PC-3 (cell line): ENCODE measurements at regions not wholly inside any gene's neighbourhood (a gene's known extent, or its start where the extent isn't known, plus 50 kb on each side); places are given as distances from the start of the nearest gene placed in this dataset.

Experiments
- ATAC-seq: fragments of 200-7000 bp; cut with Tn5 transposase; 2 replicates; pipeline ENCODE4 v1.9.1; 2020; ENCODE audit warnings: mild to moderate bottlenecking, moderate library complexity
- BruUV-seq: library from RNA; stranded (reverse); fragments of 400-500 nt; replicated peaks from 2 replicates; lab custom pipeline; 2021; lab: Mats Ljungman, UMichigan
- CTCF ChIA-PET: fragments of 300-600 bp; sonication (Branson Sonifier 250); formaldehyde crosslinking; loops from one replicate; lab custom pipeline; 2022; ENCODE audit warnings: antibody characterized with exemption; lab: Charles Lee
- POLR2A ChIA-PET: fragments of 300-600 bp; sonication (Branson Sonifier 250); formaldehyde crosslinking; loops from one replicate; lab custom pipeline; 2022; ENCODE audit warnings: antibody characterized with exemption; ENCODE audit not compliant: unreplicated experiment; lab: Charles Lee
- DNase-seq: peaks from one replicate; pipeline ENCODE4 v3.0.0-alpha.2; 2015
- H2AFZ ChIP-seq: fragments of 300-600 bp; sonication (generic); 2 replicates; pipeline ENCODE4 v1.6.0; 2016; ENCODE audit warnings: antibody characterized with exemption, low read length
- H3F3A ChIP-seq: fragments of 300-600 bp; sonication (generic); one replicate; pipeline ENCODE4 v1.6.0; 2017; ENCODE audit warnings: antibody characterized with exemption, low read length, control low read depth, mild to moderate bottlenecking; ENCODE audit not compliant: unreplicated experiment
- H3K27ac ChIP-seq: fragments of 300-600 bp; sonication (generic); 2 replicates; pipeline ENCODE4 v1.5.1; 2016; ENCODE audit warnings: mild to moderate bottlenecking, low read length
- H3K27me3 ChIP-seq: fragments of 300-600 bp; sonication (generic); 2 replicates; pipeline ENCODE4 v1.6.1; 2016; ENCODE audit warnings: low read length, mixed read lengths
- H3K36me3 ChIP-seq: fragments of 300-600 bp; sonication (generic); 2 replicates; pipeline ENCODE4 v1.6.1; 2016; ENCODE audit warnings: low read depth, mixed run types, low read length, mixed read lengths
- H3K4me1 ChIP-seq: fragments of 300-600 bp; sonication (generic); 2 replicates; pipeline ENCODE4 v1.5.1; 2016; ENCODE audit warnings: low read length; ENCODE audit not compliant: insufficient read depth
- H3K4me2 ChIP-seq: fragments of 300-600 bp; sonication (generic); 2 replicates; pipeline ENCODE4 v1.6.0; 2016; ENCODE audit warnings: low read length
- H3K4me3 ChIP-seq: fragments of 300-600 bp; sonication (generic); 2 replicates; pipeline ENCODE4 v1.5.1; 2016; ENCODE audit warnings: mild to moderate bottlenecking, low read length, mixed read lengths
- H3K79me2 ChIP-seq: fragments of 300-600 bp; sonication (generic); 2 replicates; pipeline ENCODE4 v1.6.1; 2017; ENCODE audit warnings: low read length, mixed read lengths
- H3K9ac ChIP-seq: fragments of 300-600 bp; sonication (generic); 2 replicates; pipeline ENCODE4 v1.6.0; 2016; ENCODE audit warnings: mild to moderate bottlenecking, low read length
- H3K9me2 ChIP-seq: fragments of 300-600 bp; sonication (generic); replicated peaks from 2 replicates; pipeline ENCODE4 v1.6.1; 2016; ENCODE audit warnings: mixed run types, low read length, mixed read lengths
- H3K9me3 ChIP-seq: fragments of 300-600 bp; sonication (generic); 2 replicates; pipeline ENCODE4 v1.6.1; 2016; ENCODE audit warnings: low read length, mixed read lengths
- H4K20me1 ChIP-seq: fragments of 300-600 bp; sonication (generic); 2 replicates; pipeline ENCODE4 v1.6.1; 2016; ENCODE audit warnings: low read length, mixed read lengths
- CTCF ChIP-seq: fragments of 300-600 bp; sonication (generic); conservative IDR thresholded peaks from 2 replicates; pipeline ENCODE4 v1.5.1; 2017; ENCODE audit warnings: antibody characterized with exemption, low read depth, mild to moderate bottlenecking, low read length
- EZH2 ChIP-seq: fragments of 300-600 bp; sonication (generic); IDR thresholded peaks from one replicate; pipeline ENCODE4 v1.6.1; 2017; ENCODE audit warnings: antibody characterized with exemption, mild to moderate bottlenecking, low read length; ENCODE audit not compliant: unreplicated experiment
- EZH2phosphoT487 ChIP-seq: fragments of 300-600 bp; sonication (generic); IDR thresholded peaks from 2 replicates; pipeline ENCODE4 v1.6.1; 2018; ENCODE audit warnings: mild to moderate bottlenecking, antibody characterized with exemption, low read length, borderline replicate concordance
- intact Hi-C: fragments of 100-400 bp; cut with micrococcal nuclease; formaldehyde crosslinking; loops from 2 replicates; pipeline ENCODE4 v1.9.0; 2023

GRCh38 chr9:17013891-17014290 lies 120.9 kb upstream of the CNTLN start:
- Histone ChIP-seq H3K79me2 (no peaks in the 10 kb centered on the region), H4K20me1 (no peaks in the 10 kb centered on the region), H2AFZ (no peak overlapping the region), H3K9ac (no peak overlapping the region), H3K9me2 (no peaks in the 10 kb centered on the region), H3K27ac (no peak overlapping the region), H3K27me3 (no peaks in the 10 kb centered on the region), H3K4me2 (no peak overlapping the region), H3K36me3 (no peaks in the 10 kb centered on the region), H3K4me3 (no peak overlapping the region), H3F3A (no peaks in the 10 kb centered on the region), H3K4me1 (no peaks in the 10 kb centered on the region), H3K9me3 (no peaks in the 10 kb centered on the region)
- ChIA-PET CTCF (no interaction called here), POLR2A (no interaction called here)
- intact Hi-C loops, result no loop called here
- DNase-seq (no peak), ATAC-seq (no peak)
- no TSS peak for BruUV-seq
- TF ChIP-seq EZH2, result no peak
- TF ChIP-seq EZH2phosphoT487, result no peak
- TF ChIP-seq CTCF, result no peak

- no TSS peak for BruUV-seq
- H3K4me1 ChIP-seq, result no peaks in the 10 kb centered on the region
- H3K27me3 ChIP-seq, result no peaks in the 10 kb centered on the region
- TF ChIP-seq EZH2 (no peak), EZH2phosphoT487 (no peak), CTCF (no peak)
- no peaks in the 10 kb centered on the region for H3K9me3 ChIP-seq
- H3K79me2 ChIP-seq, result no peaks in the 10 kb centered on the region
- no peak overlapping the region for H3K4me2 ChIP-seq
- DNase-seq (no peak), ATAC-seq (no peak)
- CTCF ChIA-PET, result no interaction called here
- H3K27ac ChIP-seq, result no peak overlapping the region
- H3K9me2 ChIP-seq, result no peaks in the 10 kb centered on the region
- H4K20me1 ChIP-seq, result no peaks in the 10 kb centered on the region
- no peak overlapping the region for H2AFZ ChIP-seq
- H3K4me3 ChIP-seq, result no peak overlapping the region
- H3K9ac ChIP-seq, result no peak overlapping the region
- no peaks in the 10 kb centered on the region for H3K36me3 ChIP-seq
- no peaks in the 10 kb centered on the region for H3F3A ChIP-seq
- POLR2A ChIA-PET, result no interaction called here
- intact Hi-C loops, result no loop called here
These were observed 121.8 kb upstream of the CNTLN start for GRCh38 chr9:17013010-17013409.

- intact Hi-C loops, result no loop called here
- Histone ChIP-seq H3K4me1 (no peaks in the 10 kb centered on the region), H3K4me2 (no peak overlapping the region), H3K27ac (no peak overlapping the region), H3K9me2 (no peaks in the 10 kb centered on the region), H3K9me3 (no peaks in the 10 kb centered on the region), H2AFZ (no peak overlapping the region), H4K20me1 (no peaks in the 10 kb centered on the region), H3K9ac (no peak overlapping the region), H3K36me3 (no peaks in the 10 kb centered on the region), H3K4me3 (no peak overlapping the region), H3K27me3 (no peaks in the 10 kb centered on the region), H3K79me2 (no peaks in the 10 kb centered on the region), H3F3A (no peaks in the 10 kb centered on the region)
- ATAC-seq (no peak), DNase-seq (no peak)
- ChIA-PET POLR2A (no interaction called here), CTCF (no interaction called here)
- TF ChIP-seq CTCF (no peak), EZH2phosphoT487 (no peak), EZH2 (no peak)
- BruUV-seq, result no TSS peak
These were observed 123.0 kb upstream of the CNTLN start for GRCh38 chr9:17011880-17012279.
